ENCODE measurements at regions not wholly inside any gene's neighbourhood (a gene's known extent, or its start where the extent isn't known, plus 50 kb on each side); places are given as distances from the start of the nearest gene placed in this dataset.

- H3K27ac ChIP-seq, result no peak overlapping the region
- TF ChIP-seq ZFX (IDR thresholded peaks at IDR 0.05; ENCODE audit: borderline replicate concordance) (no peak), CTCF (IDR thresholded peaks at IDR 0.05) (no peak)
Measured at GRCh38 chr7:91661727-91662126, 218.8 kb downstream of the MTERF1 start.

DNA sequence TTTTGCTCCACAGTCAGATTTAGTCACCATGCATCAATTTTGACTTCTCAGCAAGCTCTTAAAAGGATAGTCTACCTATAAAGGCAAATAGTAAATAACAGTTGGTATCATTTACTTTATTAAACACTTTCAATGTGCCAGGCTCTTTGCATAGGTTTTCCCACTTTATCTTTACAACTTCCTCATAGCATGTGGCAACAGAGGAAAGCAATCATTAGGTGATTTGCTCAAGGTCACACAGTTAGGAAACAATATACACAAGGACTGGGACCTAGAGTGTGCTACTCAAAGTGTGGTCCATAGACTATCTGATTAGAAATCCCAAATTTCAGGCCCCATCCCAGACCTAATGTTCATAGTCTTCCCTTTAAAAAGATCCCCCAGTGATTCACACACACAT lies 212.3 kb downstream of the MTERF1 start:
- H3K27ac ChIP-seq, result no peak overlapping the region
- TF ChIP-seq ZFX (IDR thresholded peaks at IDR 0.05; ENCODE audit: borderline replicate concordance), result no peak

- H3K27ac ChIP-seq, result no peak overlapping the region
- TF ChIP-seq ZFX (IDR thresholded peaks at IDR 0.05; ENCODE audit: borderline replicate concordance), result no peak
- TF ChIP-seq CTCF (IDR thresholded peaks at IDR 0.05), result no peak
Measured at GRCh38 chr7:91671245-91671644, 209.3 kb downstream of the MTERF1 start.

GRCh38 chr7:91674470-91674869 lies 206.0 kb downstream of the MTERF1 start:
- TF ChIP-seq CTCF (IDR thresholded peaks at IDR 0.05), result no peak
- no peak for TF ChIP-seq ZFX (IDR thresholded peaks at IDR 0.05; ENCODE audit: borderline replicate concordance)

GRCh38 chr7:91681718-91682117 lies 198.8 kb downstream of the MTERF1 start:
- H3K27ac ChIP-seq, result no peak overlapping the region
- TF ChIP-seq CTCF (IDR thresholded peaks at IDR 0.05) (no peak), ZFX (IDR thresholded peaks at IDR 0.05; ENCODE audit: borderline replicate concordance) (no peak)

More at GRCh38 chr7:91674470-91674869, 206.0 kb downstream of the MTERF1 start:
- H3K27ac ChIP-seq, result no peak overlapping the region

GRCh38 chr7:91683823-91684222 lies 196.7 kb downstream of the MTERF1 start:
- TF ChIP-seq ZFX (IDR thresholded peaks at IDR 0.05; ENCODE audit: borderline replicate concordance), result no peak
- TF ChIP-seq CTCF (IDR thresholded peaks at IDR 0.05), result no peak
- H3K27ac ChIP-seq, result no peak overlapping the region

DNA sequence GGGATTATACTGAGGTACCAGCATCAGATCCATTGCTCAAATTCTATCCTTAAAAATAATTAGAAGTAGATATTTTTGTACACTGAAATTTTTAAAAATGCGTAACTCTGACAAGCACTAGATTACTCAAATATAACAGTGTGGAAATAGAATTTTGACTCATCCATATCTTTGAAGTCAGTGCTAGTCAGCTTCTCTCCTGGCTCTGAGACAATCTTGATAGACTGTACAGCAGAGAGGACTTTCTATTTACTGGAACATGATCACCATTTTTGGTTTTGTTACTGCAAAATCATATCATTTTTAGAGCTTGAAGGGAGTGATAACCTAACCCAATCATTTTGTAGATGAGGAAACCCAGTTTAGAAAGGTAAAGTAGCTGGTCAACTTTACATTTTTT lies 195.0 kb downstream of the MTERF1 start:
- no peak overlapping the region for H3K27ac ChIP-seq
- no peak for TF ChIP-seq CTCF (IDR thresholded peaks at IDR 0.05)
- no peak for TF ChIP-seq ZFX (IDR thresholded peaks at IDR 0.05; ENCODE audit: borderline replicate concordance)

- TF ChIP-seq CTCF (IDR thresholded peaks at IDR 0.05) (no peak), ZFX (IDR thresholded peaks at IDR 0.05; ENCODE audit: borderline replicate concordance) (no peak)
Measured at GRCh38 chr7:91690541-91691070, 189.9 kb downstream of the MTERF1 start.

More at GRCh38 chr7:91690541-91691070, 189.9 kb downstream of the MTERF1 start:
- no peak overlapping the region for H3K27ac ChIP-seq

Data from 22Rv1 (cell line).